HG03460 (cell line): ENCODE measurements at regions not wholly inside any gene's neighbourhood (a gene's known extent, or its start where the extent isn't known, plus 50 kb on each side); places are given as distances from the start of the nearest gene placed in this dataset.

Source experiments
- ATAC-seq: cut with Tn5 transposase; IDR thresholded peaks from one replicate; pipeline ENCODE4 v1.9.1; 2021; ENCODE audit not compliant: unreplicated experiment

DNA sequence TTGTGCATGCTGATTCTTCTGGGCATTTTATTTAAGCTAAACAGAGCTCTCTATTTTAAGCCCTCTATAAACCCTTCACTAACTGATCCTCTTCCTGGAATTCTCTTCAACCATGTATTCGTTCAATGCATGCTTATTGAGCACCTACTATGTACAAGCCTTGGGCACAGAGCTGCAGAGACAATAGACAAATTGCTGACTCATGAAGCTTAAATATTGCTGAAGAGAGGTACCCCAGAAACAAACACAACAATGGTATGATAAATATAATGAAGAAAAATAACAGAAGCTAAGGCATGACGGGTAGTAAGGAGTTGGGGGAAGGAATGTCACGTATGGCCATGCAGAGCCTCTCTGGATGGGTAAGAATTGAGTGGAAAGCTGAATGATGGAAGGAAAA is 222.2 kb downstream of the PPARGC1A start:
- no peak for ATAC-seq

- no peak for ATAC-seq
Measured at GRCh38 chr4:23660865-23661264, 229.0 kb downstream of the PPARGC1A start.

DNA sequence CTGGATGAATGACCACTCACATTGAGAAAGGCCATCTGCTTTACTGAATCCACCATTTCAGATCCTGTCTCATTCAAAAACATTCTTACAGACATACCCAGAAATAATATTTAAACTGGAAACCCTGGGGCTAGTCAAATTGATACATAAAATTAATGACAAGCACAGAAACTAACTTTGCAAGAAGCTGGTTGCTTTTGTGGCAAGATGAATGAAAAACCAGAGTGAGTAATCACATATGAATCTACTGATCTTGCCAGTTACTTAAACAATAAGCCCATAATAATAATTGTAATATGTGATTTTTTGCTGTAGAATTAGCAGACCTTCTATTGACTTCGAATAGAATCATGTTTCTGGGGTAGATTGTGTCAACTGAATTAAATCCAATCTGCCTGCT is 235.1 kb downstream of the PPARGC1A start:
- no peak for ATAC-seq

DNA sequence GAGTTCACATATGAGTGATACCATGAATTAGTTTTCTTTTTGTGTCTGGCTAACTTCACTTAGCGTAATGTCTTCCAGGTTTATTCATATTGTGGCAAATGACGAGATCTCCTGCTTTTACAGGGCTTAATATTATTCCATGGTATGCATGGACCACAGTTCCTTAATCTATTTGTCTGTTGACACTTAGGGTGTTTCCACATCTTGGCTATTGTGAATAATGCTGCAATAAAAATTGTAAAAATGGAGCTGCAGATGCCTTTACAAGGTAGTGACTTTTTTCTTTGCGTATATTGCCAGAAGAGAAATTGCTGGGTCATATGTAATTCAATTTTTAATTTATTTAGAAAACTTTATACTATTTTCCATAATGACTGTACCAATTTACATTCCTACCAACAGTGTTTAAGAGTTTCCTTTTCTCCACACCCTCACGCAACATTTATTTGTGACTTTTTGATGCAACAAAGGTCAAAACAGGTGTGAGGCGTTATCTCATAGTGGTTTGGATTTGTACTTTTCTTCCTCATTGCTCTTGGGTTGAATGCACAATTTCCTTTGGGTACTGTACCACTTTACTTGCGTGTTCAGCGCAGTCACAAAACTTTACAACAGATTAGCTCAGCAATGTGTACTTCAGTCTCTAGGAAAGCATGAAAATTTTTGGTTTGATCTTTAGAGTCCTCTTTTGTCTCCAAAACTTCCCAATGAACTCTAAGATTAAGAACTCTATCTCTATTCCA is 240.8 kb downstream of the PPARGC1A start:
- no peak for ATAC-seq

DNA sequence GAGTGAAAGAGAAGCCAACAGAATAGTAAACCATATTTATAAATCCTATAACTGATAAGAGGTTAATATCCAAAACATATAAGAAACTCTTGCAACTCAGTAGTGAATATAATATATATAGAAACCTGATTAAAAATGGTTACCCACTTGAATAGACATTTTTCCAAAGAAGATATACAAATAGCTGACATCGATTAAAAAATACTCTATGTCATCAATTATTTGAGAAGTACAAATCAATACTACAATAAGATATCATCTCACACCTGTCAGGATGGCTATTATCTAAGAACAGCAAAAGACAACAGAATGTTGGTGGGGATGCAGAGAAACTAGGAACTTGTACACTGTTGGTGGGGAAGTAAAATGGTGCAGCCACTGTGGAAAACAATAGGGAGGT is 254.4 kb downstream of the PPARGC1A start:
- ATAC-seq: no peak

DNA sequence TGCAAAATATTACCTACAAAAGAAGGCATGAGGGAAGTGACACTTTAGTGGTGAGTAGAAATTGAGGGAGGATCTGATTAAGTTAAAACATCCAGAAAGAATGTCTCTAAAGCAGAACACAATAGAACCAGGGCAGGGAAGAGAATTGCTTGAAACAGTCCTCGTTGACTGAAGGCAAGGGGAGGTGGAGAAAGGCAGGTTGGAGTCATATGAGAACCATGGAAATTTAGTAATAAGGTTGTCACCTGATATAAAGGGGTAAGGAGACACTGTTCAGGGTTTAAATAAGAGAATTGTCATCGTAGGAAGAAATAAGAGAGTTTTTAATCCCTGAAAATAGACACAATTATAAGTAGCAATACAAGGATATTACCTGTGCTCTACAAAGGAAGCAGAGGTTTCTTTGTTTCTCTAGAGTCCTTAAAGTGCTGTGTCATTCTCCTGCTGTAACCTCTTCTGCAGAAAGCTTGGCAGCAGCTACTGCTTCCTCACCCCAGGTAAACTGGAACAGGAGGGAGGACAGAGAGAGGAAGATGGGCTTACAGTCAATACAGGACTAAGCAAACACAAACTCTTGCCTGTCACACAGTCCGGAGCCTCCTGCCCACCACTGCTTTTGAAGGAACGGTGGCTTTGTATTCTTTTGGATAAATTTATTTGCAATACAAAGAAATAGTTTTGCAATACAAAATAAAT is 258.4 kb downstream of the PPARGC1A start:
- ATAC-seq: no peak

- ATAC-seq: no peak
Measured at GRCh38 chr4:23630110-23630509, 259.7 kb downstream of the PPARGC1A start.

DNA sequence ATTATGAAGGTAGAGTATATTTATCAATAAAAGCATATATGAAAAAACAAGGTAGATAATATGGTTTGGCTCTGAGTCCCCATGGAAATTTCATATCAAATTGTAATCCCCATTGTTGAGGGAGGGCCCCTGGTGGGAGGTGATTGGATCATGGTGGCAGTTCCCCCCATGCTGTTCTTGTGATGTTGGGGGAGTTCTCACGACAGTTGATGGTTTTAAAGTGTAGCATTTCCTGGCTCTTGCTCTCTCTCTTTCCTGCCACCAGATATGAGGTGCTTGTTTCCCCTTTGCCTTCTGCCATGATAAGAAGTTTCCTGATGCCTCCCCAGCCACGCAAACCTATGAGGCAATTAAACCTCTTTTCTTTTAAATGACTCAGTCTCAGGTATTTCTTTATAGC is 260.4 kb downstream of the PPARGC1A start:
- ATAC-seq: no peak

DNA sequence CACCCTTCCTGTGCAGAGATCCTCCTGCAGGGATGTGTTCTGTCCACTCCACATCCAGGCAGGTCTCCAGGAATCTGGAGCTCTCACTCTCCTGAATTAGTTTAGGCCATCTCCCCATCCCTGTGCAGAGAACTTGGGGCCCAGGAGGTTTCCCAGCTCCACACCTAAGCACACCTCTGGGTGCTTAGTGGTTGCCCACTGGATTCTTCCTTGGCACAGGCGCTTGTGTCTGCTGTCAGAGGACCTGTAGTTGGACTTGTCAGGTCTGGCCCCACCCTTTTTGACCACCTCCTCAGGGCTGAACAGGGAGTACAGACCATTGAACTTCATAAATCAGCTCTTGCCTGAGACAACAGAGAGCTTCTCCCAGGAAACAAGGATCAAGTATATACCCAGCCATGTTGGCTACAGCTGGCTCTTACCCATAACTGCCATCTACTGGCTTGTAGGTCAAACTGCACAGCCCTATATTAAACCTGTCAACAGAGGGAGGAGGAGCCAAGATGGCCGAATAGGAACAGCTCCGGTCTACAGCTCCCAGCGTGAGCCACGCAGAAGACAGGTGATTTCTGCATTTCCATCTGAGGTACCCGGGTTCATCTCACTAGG is 275.5 kb downstream of the PPARGC1A start:
- ATAC-seq: no peak

DNA sequence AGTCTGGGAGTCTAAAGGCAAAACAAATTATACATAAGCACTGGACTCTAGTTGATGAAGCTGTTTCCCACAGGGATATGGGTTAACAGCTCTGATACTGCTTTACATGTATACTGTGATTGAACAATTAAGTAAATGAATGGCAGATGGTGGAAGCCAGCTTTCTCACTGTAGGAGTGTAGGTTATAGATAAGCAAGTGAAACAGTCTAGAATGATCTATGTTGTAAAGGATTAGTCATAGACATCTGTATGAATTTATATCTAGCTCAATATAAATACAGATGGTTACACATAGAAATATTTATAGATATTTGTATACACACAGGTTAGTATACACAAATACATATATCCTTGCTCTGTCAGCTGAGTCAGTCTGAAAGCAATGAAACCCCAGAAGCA is 276.1 kb downstream of the PPARGC1A start:
- no peak for ATAC-seq

DNA sequence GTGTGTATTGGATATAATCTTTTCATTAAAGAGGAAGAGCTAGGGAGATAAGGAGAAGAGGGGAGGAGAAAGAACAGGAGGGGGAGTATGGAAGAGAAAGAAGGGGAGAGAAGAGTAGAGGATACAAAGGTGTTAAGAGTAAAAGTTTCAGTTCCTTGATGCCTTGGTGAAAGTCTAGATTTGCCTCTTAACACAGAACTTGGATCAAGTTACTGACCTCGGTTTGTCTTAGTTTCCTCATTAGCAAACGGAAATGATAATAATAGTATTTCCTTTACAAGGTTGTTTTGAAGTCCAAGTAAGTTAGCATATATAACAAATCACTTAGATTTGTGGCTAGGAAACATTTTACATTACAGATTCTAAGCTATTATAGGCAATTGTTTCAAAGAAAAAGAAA is 287.1 kb downstream of the PPARGC1A start:
- ATAC-seq: no peak

DNA sequence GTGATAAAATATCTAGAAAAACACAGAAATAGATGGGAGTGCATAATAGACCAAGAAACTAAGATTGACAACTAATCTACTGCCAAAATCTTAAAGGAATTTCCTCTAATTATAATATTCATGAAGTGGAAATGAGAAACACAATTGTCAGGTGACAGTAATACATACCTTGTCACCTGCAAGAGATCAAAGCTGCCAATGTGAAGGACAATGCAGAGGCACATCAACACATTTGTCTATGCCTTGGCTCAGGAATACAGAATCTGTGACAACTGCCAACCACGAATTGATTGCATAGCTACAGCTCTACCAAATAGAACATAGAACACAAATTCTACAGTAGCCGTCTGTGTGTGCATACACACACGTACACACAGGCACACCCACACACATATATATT is 295.7 kb downstream of the PPARGC1A start:
- no peak for ATAC-seq

GRCh38 chr4:23590431-23590830 is 299.4 kb downstream of the PPARGC1A start:
- ATAC-seq: no peak

GRCh38 chr4:23584024-23584423 is 305.8 kb downstream of the PPARGC1A start:
- no peak for ATAC-seq

DNA sequence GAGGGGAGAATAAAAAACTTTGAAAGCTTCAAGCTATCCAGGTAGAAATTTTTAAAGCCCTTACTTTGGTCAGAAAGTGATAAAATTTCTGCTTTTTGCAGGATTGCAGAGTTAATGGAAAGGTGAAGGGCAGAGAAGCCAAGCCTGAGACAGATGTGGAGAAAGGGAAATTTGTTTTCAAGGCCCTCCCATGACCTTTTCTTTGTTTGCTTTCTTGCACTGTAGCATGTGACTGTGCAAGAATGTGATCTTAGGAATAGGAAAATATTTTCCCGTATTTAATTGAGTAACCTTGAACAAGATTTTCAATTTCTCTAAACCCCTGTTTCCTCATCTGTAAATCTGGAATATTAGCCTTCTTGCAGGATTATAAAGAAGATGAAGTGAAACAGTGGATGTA is 307.2 kb downstream of the PPARGC1A start:
- no peak for ATAC-seq

- no peak for ATAC-seq
Measured at GRCh38 chr4:23579166-23579565, 310.7 kb downstream of the PPARGC1A start.

DNA sequence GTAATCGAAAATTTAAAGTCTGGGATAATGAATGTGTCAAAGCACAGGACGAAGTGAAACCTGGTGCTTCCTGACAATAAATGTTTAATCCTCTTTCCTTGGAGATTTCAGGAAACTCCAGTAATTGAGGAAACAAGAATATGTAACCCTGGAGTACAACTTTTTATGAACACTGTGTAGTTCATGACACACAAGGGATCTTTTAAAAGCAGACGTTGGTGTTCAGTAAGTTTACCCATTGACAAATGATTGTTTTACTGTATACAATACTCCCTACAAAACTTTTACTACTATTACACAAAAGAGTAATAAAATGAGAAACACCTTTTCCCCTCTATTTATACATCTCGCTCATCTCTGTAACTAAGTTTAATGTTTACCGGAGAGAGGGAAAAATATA is 312.4 kb downstream of the PPARGC1A start:
- ATAC-seq: no peak

DNA sequence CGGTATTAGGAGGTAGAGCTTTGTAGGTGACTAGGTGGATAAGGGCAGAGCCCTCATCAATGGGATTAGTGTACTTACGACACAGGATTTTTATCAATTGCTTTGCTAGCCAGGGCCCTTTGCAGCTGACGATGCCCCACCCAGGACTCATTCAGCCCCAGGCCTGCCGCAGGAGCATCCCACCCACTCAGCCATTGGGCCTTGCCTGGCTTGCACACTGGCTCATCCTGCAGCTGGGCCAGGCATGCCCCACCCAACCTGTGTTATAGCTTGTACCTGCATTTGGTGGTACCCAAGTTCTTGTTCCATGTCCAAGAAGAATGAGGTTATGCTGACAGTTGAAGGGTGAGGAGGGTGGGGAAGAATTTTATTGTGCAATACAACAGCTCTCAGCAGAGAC is 317.5 kb downstream of the PPARGC1A start:
- no peak for ATAC-seq

GRCh38 chr4:23567338-23567737 is 322.5 kb downstream of the PPARGC1A start:
- ATAC-seq: no peak

- no peak for ATAC-seq
Measured at GRCh38 chr4:23560748-23561147, 329.1 kb downstream of the PPARGC1A start.

GRCh38 chr4:23558101-23558500 is 331.7 kb downstream of the PPARGC1A start:
- ATAC-seq: no peak

DNA sequence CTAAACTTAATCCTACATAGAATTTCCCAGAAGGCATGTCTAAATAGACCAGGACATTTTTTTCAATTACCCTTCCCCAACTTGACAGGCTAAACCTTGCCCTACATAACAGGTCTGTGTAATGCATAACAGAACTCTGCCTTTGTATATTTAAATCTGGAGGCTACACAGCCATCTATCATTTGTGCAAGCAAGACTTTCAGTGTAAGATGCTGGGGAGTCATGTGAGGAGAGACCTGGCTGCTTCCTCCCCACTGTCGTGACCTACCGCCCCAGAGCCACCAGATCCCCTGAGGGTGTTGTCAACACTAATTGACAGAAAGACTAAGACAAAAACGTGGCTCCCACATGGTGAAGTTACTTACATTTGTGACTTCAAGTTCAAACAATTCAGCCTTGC is 342.2 kb downstream of the PPARGC1A start:
- ATAC-seq: no peak
